ENCODE measurements at regions not wholly inside any gene's neighbourhood (a gene's known extent, or its start where the extent isn't known, plus 50 kb on each side); places are given as distances from the start of the nearest gene placed in this dataset.

- no peak for DNase-seq
These were observed 371.9 kb upstream of the RARB start for GRCh38 chr3:25056036-25056755.

GRCh38 chr3:25056803-25057351, 371.2 kb upstream of the RARB start:
- DNase-seq: no peak

- DNase-seq: no peak
These were observed 370.7 kb upstream of the RARB start for GRCh38 chr3:25057379-25057778.

GRCh38 chr3:25064681-25065080, 363.4 kb upstream of the RARB start:
- DNase-seq: no peak

- no peak for DNase-seq
These were observed 358.1 kb upstream of the RARB start for GRCh38 chr3:25069970-25070369.

GRCh38 chr3:25071846-25072245, 356.2 kb upstream of the RARB start:
- no peak for DNase-seq

- DNase-seq: no peak
These were observed 354.6 kb upstream of the RARB start for GRCh38 chr3:25073423-25073822.

- DNase-seq: no peak
These were observed 353.9 kb upstream of the RARB start for GRCh38 chr3:25074149-25074548.

GRCh38 chr3:25080461-25080860, 347.6 kb upstream of the RARB start:
- DNase-seq: no peak

GRCh38 chr3:25084016-25084415, 344.0 kb upstream of the RARB start:
- no peak for DNase-seq

- no peak for DNase-seq
These were observed 341.3 kb upstream of the RARB start for GRCh38 chr3:25086721-25087120.

- no peak for DNase-seq
These were observed 339.8 kb upstream of the RARB start for GRCh38 chr3:25088284-25088683.

GRCh38 chr3:25090698-25091453, 337.2 kb upstream of the RARB start:
- no peak for DNase-seq

GRCh38 chr3:25091934-25092333, 336.1 kb upstream of the RARB start:
- no peak for DNase-seq

- no peak for DNase-seq
These were observed 333.0 kb upstream of the RARB start for GRCh38 chr3:25094932-25095685.

GRCh38 chr3:25096536-25096935, 331.5 kb upstream of the RARB start:
- no peak for DNase-seq

GRCh38 chr3:25097023-25097422, 331.0 kb upstream of the RARB start:
- no peak for DNase-seq

- no peak for DNase-seq
These were observed 328.4 kb upstream of the RARB start for GRCh38 chr3:25099666-25100065.

GRCh38 chr3:25103391-25103790, 324.7 kb upstream of the RARB start:
- DNase-seq: no peak

- no peak for DNase-seq
These were observed 320.0 kb upstream of the RARB start for GRCh38 chr3:25107918-25108617.

GRCh38 chr3:25110642-25111041, 317.4 kb upstream of the RARB start:
- no peak for DNase-seq

GRCh38 chr3:25113891-25114290, 314.2 kb upstream of the RARB start:
- DNase-seq: no peak

- DNase-seq: no peak
These were observed 313.5 kb upstream of the RARB start for GRCh38 chr3:25114532-25114931.
